Left cardiac atrium (tissue), 4 donors: ENCODE measurements at regions not wholly inside any gene's neighbourhood (a gene's known extent, or its start where the extent isn't known, plus 50 kb on each side); places are given as distances from the start of the nearest gene placed in this dataset.
A peak's percentile ranks its signal among the peaks of the same experiment; 100 is the strongest.

Source experiments
- ATAC-seq, 2 donors: fragments of 200-7000 bp; cut with Tn5 transposase; one replicate each; pipeline ENCODE4 v1.9.1; 2020; ENCODE audit warnings: mild to moderate bottlenecking in 2 of 2, moderate library complexity in 2 of 2
- DNase-seq: peaks from one replicate; pipeline ENCODE4 v3.0.0-alpha.2; 2020
- intact Hi-C, 2 donors: fragments of 100-400 bp; cut with DNase I; formaldehyde crosslinking; loops; one replicate each; pipeline versions ENCODE4 v1.14.1 to v1.15.1; 2022 to 2023
- donor health status: DM: no; HTN: yes; CAD: no.
- donor health status: DM: no; HTN: yes; CAD: no; lungs with severe emphysema.
- donor health status: DM: yes; HTN: yes; CAD: no.
- donor health status: Dilated cardiomyopathy.

GRCh38 chr3:112412494-112412893 lies 79.5 kb downstream of the CD200 start:
- DNase-seq: no peak
- intact Hi-C loops: no loop called here
- ATAC-seq: no peak

- intact Hi-C loops: no loop called here
- ATAC-seq (no peak), DNase-seq (no peak)
These were observed 80.1 kb downstream of the CD200 start for GRCh38 chr3:112413074-112413473.

GRCh38 chr3:112413722-112414121 lies 80.8 kb downstream of the CD200 start:
- ATAC-seq (peak in 1 of 2 donors; percentile 5), DNase-seq (no peak)
- intact Hi-C loops: no loop called here
